ENCODE measurements at regions not wholly inside any gene's neighbourhood (a gene's known extent, or its start where the extent isn't known, plus 50 kb on each side); places are given as distances from the start of the nearest gene placed in this dataset.

- in situ Hi-C loops (cut with MboI; ENCODE audit: low pct_ligation_motif_present in 1 of 4, low pct_unique_long_range_greater_than_20kb in 1 of 4, low sequenced_read_pairs in 3 of 4) (no loop called here), intact Hi-C loops (cut with DNase I; ENCODE audit: low total_unique reads) (no loop called here)
- H3K27me3 ChIP-seq, result no peaks in the 10 kb centered on the region
- TF ChIP-seq EP300 (IDR thresholded peaks at IDR 0.05; ENCODE audit: low read depth), result no peak
- TF ChIP-seq CTCF (IDR thresholded peaks at IDR 0.05), result no peak
- TF ChIP-seq POLR2AphosphoS5 (IDR thresholded peaks at IDR 0.05), result no peak
- TF ChIP-seq POLR2A (IDR thresholded peaks at IDR 0.05), result no peak
- DNase-seq, result no peak
- 67% methylated on average over 4 of the region's 4 CpGs; no CpG with 5 or more reads in 1 of the 2 donors for WGBS, 2 donors (ENCODE audit: low coverage in 1 of 2)
- no peaks in the 10 kb centered on the region for H3K9me3 ChIP-seq
- peaks cover 0 to 15% (median 2%) of the 10 kb centered on the region in 4 donors for H3K4me1 ChIP-seq
- H3K27ac ChIP-seq, result no peak overlapping the region
- no peak overlapping the region for H3K4me3 ChIP-seq
- H3K36me3 ChIP-seq, result no peaks in the 10 kb centered on the region
Measured at GRCh38 chr5:126265917-126266316, 157.3 kb upstream of the GRAMD2B start.

- in situ Hi-C loops (cut with MboI; ENCODE audit: low pct_ligation_motif_present in 1 of 4, low pct_unique_long_range_greater_than_20kb in 1 of 4, low sequenced_read_pairs in 3 of 4), result no loop called here
- 40 to 44% methylated on average over 1 to 4 of the region's 4 CpGs for WGBS, 2 donors (ENCODE audit: low coverage in 1 of 2)
- no peaks in the 10 kb centered on the region for H3K9me3 ChIP-seq
- no peaks in the 10 kb centered on the region for H3K36me3 ChIP-seq
- H3K4me3 ChIP-seq, result no peak overlapping the region
- intact Hi-C loops (cut with DNase I; ENCODE audit: low total_unique reads), result no loop called here
- TF ChIP-seq CTCF (IDR thresholded peaks at IDR 0.05) (no peak), POLR2AphosphoS5 (IDR thresholded peaks at IDR 0.05) (no peak), POLR2A (IDR thresholded peaks at IDR 0.05) (no peak), EP300 (IDR thresholded peaks at IDR 0.05; ENCODE audit: low read depth) (no peak)
- no peak overlapping the region for H3K27ac ChIP-seq
- peaks cover 0 to 15% (median 2%) of the 10 kb centered on the region in 4 donors for H3K4me1 ChIP-seq
- no peaks in the 10 kb centered on the region for H3K27me3 ChIP-seq
- DNase-seq, result peak; percentile 22
Measured at GRCh38 chr5:126267438-126267837, 155.8 kb upstream of the GRAMD2B start.

- 30 to 45% methylated on average over 2 to 3 of the region's 3 CpGs for WGBS, 2 donors (ENCODE audit: low coverage in 1 of 2)
- Histone ChIP-seq H3K4me3 (no peak overlapping the region), H3K9me3 (no peaks in the 10 kb centered on the region), H3K36me3 (no peaks in the 10 kb centered on the region), H3K27me3 (no peaks in the 10 kb centered on the region), H3K27ac (peak overlapping the region in 1 of 4 donors; percentile 25), H3K4me1 (peaks cover 0 to 15% (median 2%) of the 10 kb centered on the region in 4 donors)
- in situ Hi-C loops (cut with MboI; ENCODE audit: low pct_ligation_motif_present in 1 of 4, low pct_unique_long_range_greater_than_20kb in 1 of 4, low sequenced_read_pairs in 3 of 4) (no loop called here), intact Hi-C loops (cut with DNase I; ENCODE audit: low total_unique reads) (no loop called here)
- TF ChIP-seq POLR2AphosphoS5 (IDR thresholded peaks at IDR 0.05) (no peak), CTCF (IDR thresholded peaks at IDR 0.05) (no peak), POLR2A (IDR thresholded peaks at IDR 0.05) (no peak), EP300 (IDR thresholded peaks at IDR 0.05; ENCODE audit: low read depth) (no peak)
- DNase-seq, result peak; percentile 26
Measured at GRCh38 chr5:126268697-126269315, 154.4 kb upstream of the GRAMD2B start.

GRCh38 chr5:126269511-126269910, 153.7 kb upstream of the GRAMD2B start:
- Histone ChIP-seq H3K9me3 (no peaks in the 10 kb centered on the region), H3K36me3 (no peaks in the 10 kb centered on the region), H3K4me1 (peaks cover 0 to 15% (median 2%) of the 10 kb centered on the region in 4 donors), H3K27ac (no peak overlapping the region), H3K27me3 (no peaks in the 10 kb centered on the region), H3K4me3 (no peak overlapping the region)
- no peak for TF ChIP-seq POLR2AphosphoS5 (IDR thresholded peaks at IDR 0.05)
- TF ChIP-seq CTCF (IDR thresholded peaks at IDR 0.05), result no peak
- TF ChIP-seq POLR2A (IDR thresholded peaks at IDR 0.05), result no peak
- TF ChIP-seq EP300 (IDR thresholded peaks at IDR 0.05; ENCODE audit: low read depth), result no peak
- in situ Hi-C loops (cut with MboI; ENCODE audit: low pct_ligation_motif_present in 1 of 4, low pct_unique_long_range_greater_than_20kb in 1 of 4, low sequenced_read_pairs in 3 of 4), result no loop called here
- 70 to 83% methylated on average over 1 of the region's 1 CpG for WGBS, 2 donors (ENCODE audit: low coverage in 1 of 2)
- intact Hi-C loops (cut with DNase I; ENCODE audit: low total_unique reads), result no loop called here
- DNase-seq, result no peak
